ENCODE measurements at regions not wholly inside any gene's neighbourhood (a gene's known extent, or its start where the extent isn't known, plus 50 kb on each side); places are given as distances from the start of the nearest gene placed in this dataset.
A peak's percentile ranks its signal among the peaks of the same experiment; 100 is the strongest.

GRCh38 chr9:108186642-108187395, 669.0 kb downstream of the ACTL7B start:
- ATAC-seq = peak; percentile 26 to 39
- TF ChIP-seq, protein P1, sequence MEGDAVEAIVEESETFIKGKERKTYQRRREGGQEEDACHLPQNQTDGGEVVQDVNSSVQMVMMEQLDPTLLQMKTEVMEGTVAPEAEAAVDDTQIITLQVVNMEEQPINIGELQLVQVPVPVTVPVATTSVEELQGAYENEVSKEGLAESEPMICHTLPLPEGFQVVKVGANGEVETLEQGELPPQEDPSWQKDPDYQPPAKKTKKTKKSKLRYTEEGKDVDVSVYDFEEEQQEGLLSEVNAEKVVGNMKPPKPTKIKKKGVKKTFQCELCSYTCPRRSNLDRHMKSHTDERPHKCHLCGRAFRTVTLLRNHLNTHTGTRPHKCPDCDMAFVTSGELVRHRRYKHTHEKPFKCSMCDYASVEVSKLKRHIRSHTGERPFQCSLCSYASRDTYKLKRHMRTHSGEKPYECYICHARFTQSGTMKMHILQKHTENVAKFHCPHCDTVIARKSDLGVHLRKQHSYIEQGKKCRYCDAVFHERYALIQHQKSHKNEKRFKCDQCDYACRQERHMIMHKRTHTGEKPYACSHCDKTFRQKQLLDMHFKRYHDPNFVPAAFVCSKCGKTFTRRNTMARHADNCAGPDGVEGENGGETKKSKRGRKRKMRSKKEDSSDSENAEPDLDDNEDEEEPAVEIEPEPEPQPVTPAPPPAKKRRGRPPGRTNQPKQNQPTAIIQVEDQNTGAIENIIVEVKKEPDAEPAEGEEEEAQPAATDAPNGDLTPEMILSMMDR (IDR thresholded peaks at IDR 0.05) = no peak
- intact Hi-C loops (cut with DNase I) = no loop called here
- H3K4me1 ChIP-seq = no peaks in the 10 kb centered on the region
- DNase-seq = no peak
- no peak overlapping the region for H3K4me3 ChIP-seq
- no peak overlapping the region for H3K27ac ChIP-seq
- H3K36me3 ChIP-seq = no peaks in the 10 kb centered on the region
- H3K27me3 ChIP-seq (ENCODE audit: low read depth) = no peaks in the 10 kb centered on the region
- no peaks in the 10 kb centered on the region for H3K9me3 ChIP-seq

- DNase-seq = no peak
- intact Hi-C loops (cut with DNase I) = no loop called here
- H3K27me3 ChIP-seq (ENCODE audit: low read depth) = no peaks in the 10 kb centered on the region
- H3K36me3 ChIP-seq = no peaks in the 10 kb centered on the region
- no peak overlapping the region for H3K27ac ChIP-seq
- TF ChIP-seq, protein P1 (IDR thresholded peaks at IDR 0.05) = no peak
- no peaks in the 10 kb centered on the region for H3K9me3 ChIP-seq
- no peaks in the 10 kb centered on the region for H3K4me1 ChIP-seq
- no peak overlapping the region for H3K4me3 ChIP-seq
- no peak for ATAC-seq
Observed at GRCh38 chr9:108185613-108186012, 670.2 kb downstream of the ACTL7B start.

GRCh38 chr9:108184941-108185340, 670.8 kb downstream of the ACTL7B start:
- Histone ChIP-seq H3K4me1 (no peaks in the 10 kb centered on the region), H3K36me3 (no peaks in the 10 kb centered on the region), H3K4me3 (no peak overlapping the region), H3K27ac (no peak overlapping the region), H3K27me3 (ENCODE audit: low read depth) (no peaks in the 10 kb centered on the region), H3K9me3 (no peaks in the 10 kb centered on the region)
- DNase-seq (no peak), ATAC-seq (peak; percentile 45 to 68)
- intact Hi-C loops (cut with DNase I) = no loop called here
- TF ChIP-seq, protein P1 (IDR thresholded peaks at IDR 0.05) = no peak

GRCh38 chr9:108184009-108184408, 671.8 kb downstream of the ACTL7B start:
- DNase-seq = no peak
- intact Hi-C loops (cut with DNase I) = no loop called here
- TF ChIP-seq, protein P1 (IDR thresholded peaks at IDR 0.05) = no peak

DNA sequence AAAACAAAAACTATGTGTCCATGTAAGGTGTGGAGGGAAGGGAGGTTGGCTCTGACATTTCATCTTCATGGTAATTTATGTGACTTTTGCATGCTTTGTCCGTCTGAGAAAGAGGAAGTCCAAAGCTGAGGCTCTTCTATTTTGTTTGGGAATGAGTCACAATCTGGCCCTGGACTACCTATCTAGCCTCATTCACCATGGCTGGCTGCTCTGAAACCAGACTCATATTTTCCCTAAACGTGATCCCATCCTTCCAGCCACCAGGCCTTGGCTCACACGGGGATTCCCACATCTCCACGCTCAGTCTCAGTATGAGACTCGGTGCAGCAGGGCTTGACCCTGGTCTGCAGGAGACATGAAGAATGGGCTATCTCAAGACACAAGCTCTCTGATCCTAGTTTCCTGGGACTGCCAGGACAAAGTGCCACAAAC, 672.8 kb downstream of the ACTL7B start:
- Histone ChIP-seq H3K4me3 (no peak overlapping the region), H3K27me3 (ENCODE audit: low read depth) (no peaks in the 10 kb centered on the region), H3K9me3 (no peaks in the 10 kb centered on the region), H3K36me3 (no peaks in the 10 kb centered on the region), H3K4me1 (no peaks in the 10 kb centered on the region), H3K27ac (no peak overlapping the region)
- TF ChIP-seq, protein P1 (IDR thresholded peaks at IDR 0.05) = no peak
- DNase-seq (no peak), ATAC-seq (no peak)
- intact Hi-C loops (cut with DNase I) = no loop called here

More at GRCh38 chr9:108184009-108184408, 671.8 kb downstream of the ACTL7B start:
- Histone ChIP-seq H3K27me3 (ENCODE audit: low read depth) (no peaks in the 10 kb centered on the region), H3K36me3 (no peaks in the 10 kb centered on the region), H3K27ac (no peak overlapping the region), H3K9me3 (no peaks in the 10 kb centered on the region), H3K4me1 (no peaks in the 10 kb centered on the region), H3K4me3 (no peak overlapping the region)
- ATAC-seq = no peak

All from lower lobe of right lung (tissue), 2 donors.